Left ventricle myocardium inferior (tissue), 1 donor: ENCODE measurements at regions not wholly inside any gene's neighbourhood (a gene's known extent, or its start where the extent isn't known, plus 50 kb on each side); places are given as distances from the start of the nearest gene placed in this dataset.

Source experiments
- DNase-seq: peaks from one replicate; pipeline ENCODE4 v3.0.0-alpha.2; 2020
- H3K27ac ChIP-seq: fragments of 200-600 bp; replicated peaks from 2 replicates; pipeline ENCODE4 v1.8.0; 2021
- H3K27me3 ChIP-seq: fragments of 200-600 bp; 2 replicates; pipeline ENCODE4 v1.8.0; 2021; ENCODE audit warnings: low read depth
- H3K36me3 ChIP-seq: fragments of 200-600 bp; 2 replicates; pipeline ENCODE4 v1.8.0; 2021
- H3K4me1 ChIP-seq: fragments of 200-600 bp; 2 replicates; pipeline ENCODE4 v1.8.0; 2021
- H3K4me3 ChIP-seq: fragments of 200-600 bp; 2 replicates; pipeline ENCODE4 v1.8.0; 2021; ENCODE audit warnings: mild to moderate bottlenecking, moderate library complexity
- H3K9me3 ChIP-seq: fragments of 200-600 bp; replicated peaks from 2 replicates; pipeline ENCODE4 v1.8.0; 2021
- intact Hi-C: fragments of 100-400 bp; cut with micrococcal nuclease; formaldehyde crosslinking; loops from one replicate; pipeline ENCODE4 v1.11.0; 2022
- TF ChIP-seq, protein P1 (sequence below): fragments of 200-600 bp; IDR thresholded peaks from 2 replicates; pipeline ENCODE4 v1.8.0; 2021; ENCODE audit warnings: antibody characterized with exemption, mild to moderate bottlenecking, borderline replicate concordance
- donor health status: DM: no; HTN: yes; CAD: no; lungs with severe emphysema.

DNA sequence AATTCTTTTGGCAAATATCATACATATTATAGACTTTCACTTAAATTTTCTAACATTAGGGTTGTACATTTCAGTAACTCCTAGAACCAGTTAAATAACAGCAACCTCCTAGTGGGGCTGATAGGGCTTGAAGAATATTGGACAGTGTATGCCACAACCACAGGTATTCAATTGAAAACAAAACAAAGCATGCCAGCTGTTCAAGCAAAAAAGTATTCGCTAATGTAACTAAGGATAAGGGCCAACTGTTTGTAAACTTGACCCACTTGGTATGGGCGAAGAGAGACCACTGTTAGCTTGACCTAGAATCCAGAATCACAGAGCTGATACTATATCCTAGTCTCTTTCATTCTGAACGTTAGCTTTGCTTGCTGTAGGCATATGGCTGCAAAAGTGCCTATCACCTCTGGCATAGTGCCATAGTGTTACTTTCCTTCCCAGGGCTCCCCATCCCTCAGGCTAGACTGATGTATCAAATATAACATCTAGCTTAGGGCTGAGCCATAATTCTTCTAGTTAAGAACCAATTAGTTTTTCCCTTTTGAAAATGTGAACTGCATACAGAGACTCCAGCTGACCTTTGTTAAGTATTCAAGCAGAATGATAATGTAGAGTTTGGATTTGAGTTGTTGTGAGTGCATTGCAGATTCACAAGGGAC, 458.8 kb upstream of the NRXN1 start:
- TF ChIP-seq, protein P1, sequence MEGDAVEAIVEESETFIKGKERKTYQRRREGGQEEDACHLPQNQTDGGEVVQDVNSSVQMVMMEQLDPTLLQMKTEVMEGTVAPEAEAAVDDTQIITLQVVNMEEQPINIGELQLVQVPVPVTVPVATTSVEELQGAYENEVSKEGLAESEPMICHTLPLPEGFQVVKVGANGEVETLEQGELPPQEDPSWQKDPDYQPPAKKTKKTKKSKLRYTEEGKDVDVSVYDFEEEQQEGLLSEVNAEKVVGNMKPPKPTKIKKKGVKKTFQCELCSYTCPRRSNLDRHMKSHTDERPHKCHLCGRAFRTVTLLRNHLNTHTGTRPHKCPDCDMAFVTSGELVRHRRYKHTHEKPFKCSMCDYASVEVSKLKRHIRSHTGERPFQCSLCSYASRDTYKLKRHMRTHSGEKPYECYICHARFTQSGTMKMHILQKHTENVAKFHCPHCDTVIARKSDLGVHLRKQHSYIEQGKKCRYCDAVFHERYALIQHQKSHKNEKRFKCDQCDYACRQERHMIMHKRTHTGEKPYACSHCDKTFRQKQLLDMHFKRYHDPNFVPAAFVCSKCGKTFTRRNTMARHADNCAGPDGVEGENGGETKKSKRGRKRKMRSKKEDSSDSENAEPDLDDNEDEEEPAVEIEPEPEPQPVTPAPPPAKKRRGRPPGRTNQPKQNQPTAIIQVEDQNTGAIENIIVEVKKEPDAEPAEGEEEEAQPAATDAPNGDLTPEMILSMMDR = no peak
- Histone ChIP-seq H3K27ac (no peak overlapping the region), H3K4me3 (no peak overlapping the region), H3K36me3 (no peaks in the 10 kb centered on the region), H3K27me3 (no peaks in the 10 kb centered on the region), H3K9me3 (no peaks in the 10 kb centered on the region), H3K4me1 (no peaks in the 10 kb centered on the region)
- intact Hi-C loops = no loop called here
- DNase-seq = no peak

DNA sequence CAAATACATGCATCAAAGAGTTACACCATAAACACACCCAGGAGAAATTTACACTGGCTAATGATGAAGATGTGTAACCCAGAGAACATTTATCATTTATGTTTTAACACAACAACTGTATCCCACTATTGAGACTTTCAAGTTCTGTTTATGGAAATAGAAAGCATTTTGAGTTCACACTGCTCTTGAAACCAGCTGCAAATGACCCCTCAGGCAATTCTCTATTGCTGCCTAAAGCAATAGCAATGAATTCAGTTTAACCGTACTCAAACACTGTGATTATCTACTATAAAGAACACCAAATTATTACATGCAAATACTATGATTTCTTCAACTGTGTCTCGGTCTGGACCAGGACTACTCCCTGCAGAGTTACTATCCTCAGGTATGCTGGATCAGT, 452.7 kb upstream of the NRXN1 start:
- H3K36me3 ChIP-seq = no peaks in the 10 kb centered on the region
- no peaks in the 10 kb centered on the region for H3K4me1 ChIP-seq
- DNase-seq = no peak
- intact Hi-C loops = no loop called here
- no peaks in the 10 kb centered on the region for H3K27me3 ChIP-seq
- no peaks in the 10 kb centered on the region for H3K9me3 ChIP-seq
- H3K27ac ChIP-seq = no peak overlapping the region
- TF ChIP-seq, protein P1 = no peak
- H3K4me3 ChIP-seq = no peak overlapping the region

DNA sequence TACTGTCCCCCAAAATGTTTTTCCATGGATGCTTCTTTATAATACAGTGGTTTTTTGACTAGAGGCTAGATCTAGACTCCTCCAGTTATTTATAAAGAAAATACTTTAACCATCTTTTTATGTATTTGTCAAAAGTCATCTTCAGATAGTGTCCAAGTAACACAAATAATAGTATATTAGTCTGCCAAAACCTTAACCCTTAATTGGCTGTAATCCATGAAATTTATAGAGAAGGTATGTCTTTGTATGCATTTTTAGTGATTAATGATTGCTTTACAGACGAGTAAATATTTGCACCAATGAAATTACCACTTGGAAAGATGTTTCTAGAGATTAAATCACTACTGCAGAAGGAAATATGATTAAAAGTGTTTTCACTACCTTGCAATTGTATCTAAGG, 451.8 kb upstream of the NRXN1 start:
- TF ChIP-seq, protein P1 = no peak
- no peaks in the 10 kb centered on the region for H3K36me3 ChIP-seq
- H3K4me1 ChIP-seq = no peaks in the 10 kb centered on the region
- no peak overlapping the region for H3K4me3 ChIP-seq
- no peak overlapping the region for H3K27ac ChIP-seq
- H3K27me3 ChIP-seq = no peaks in the 10 kb centered on the region
- no peak for DNase-seq
- intact Hi-C loops = no loop called here
- H3K9me3 ChIP-seq = no peaks in the 10 kb centered on the region

DNA sequence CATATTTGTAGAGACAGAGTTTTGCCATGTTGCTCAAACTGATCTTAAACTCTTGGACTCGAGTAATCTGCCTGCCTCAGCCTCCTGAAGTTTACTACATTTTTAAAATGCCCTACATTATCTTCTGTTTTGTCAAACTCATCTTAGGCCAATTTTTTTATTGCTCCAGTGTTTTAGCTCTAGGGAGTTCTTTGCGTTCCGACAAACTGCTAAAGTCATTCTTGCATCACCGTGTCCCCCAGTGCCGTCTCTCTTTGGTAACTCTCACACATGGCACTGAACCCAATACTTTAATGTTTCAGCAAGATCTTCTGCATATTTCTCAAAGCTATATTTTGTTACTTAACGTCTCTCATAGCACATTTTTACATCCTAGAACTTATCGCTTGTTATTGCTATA, 440.9 kb upstream of the NRXN1 start:
- TF ChIP-seq, protein P1 = no peak
- Histone ChIP-seq H3K4me1 (no peaks in the 10 kb centered on the region), H3K27ac (no peak overlapping the region), H3K4me3 (no peak overlapping the region), H3K9me3 (no peaks in the 10 kb centered on the region), H3K36me3 (no peaks in the 10 kb centered on the region), H3K27me3 (no peaks in the 10 kb centered on the region)
- intact Hi-C loops = no loop called here
- DNase-seq = no peak

DNA sequence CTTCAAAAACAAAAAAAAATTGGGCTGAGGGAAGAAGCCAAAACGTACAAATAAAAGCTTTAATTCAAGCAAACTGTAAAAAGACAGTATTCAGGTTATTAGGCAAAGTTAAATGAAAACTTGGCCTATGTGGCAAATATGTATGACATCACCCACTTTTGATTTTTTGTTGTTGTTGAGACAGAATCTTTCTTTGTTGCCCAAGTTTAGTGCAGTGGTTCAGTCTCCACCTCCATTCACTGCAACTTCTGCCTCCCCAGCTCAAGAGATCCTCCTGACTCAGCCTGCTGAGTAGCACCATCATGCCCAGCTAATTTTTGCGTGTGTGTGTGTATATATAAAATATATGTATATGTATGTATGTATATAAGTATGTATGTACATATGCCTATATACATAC, 440.4 kb upstream of the NRXN1 start:
- no peaks in the 10 kb centered on the region for H3K27me3 ChIP-seq
- no peak overlapping the region for H3K4me3 ChIP-seq
- no peak for DNase-seq
- no peaks in the 10 kb centered on the region for H3K36me3 ChIP-seq
- no peaks in the 10 kb centered on the region for H3K9me3 ChIP-seq
- intact Hi-C loops = no loop called here
- TF ChIP-seq, protein P1 = no peak
- H3K4me1 ChIP-seq = no peaks in the 10 kb centered on the region
- no peak overlapping the region for H3K27ac ChIP-seq

DNA sequence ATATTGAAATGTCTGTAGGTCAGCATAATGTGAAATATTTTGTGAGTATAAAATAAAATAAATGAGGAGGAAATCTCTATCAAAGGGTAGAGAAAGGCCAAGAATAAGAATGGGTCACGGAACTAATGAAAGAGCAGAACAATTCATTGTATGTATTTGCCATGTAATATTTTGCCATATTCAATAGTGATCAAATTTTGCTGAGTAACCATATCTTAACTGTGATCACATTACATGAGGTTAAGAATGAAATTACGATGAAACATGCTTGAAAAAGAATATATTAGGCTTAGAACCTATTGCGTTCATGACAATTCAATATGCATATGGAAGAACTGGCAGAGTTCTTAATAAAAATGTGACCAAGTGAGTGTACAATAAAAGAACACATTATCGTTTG, 437.2 kb upstream of the NRXN1 start:
- Histone ChIP-seq H3K27ac (no peak overlapping the region), H3K4me1 (no peaks in the 10 kb centered on the region), H3K27me3 (no peaks in the 10 kb centered on the region), H3K9me3 (no peaks in the 10 kb centered on the region), H3K36me3 (no peaks in the 10 kb centered on the region), H3K4me3 (no peak overlapping the region)
- intact Hi-C loops = no loop called here
- DNase-seq = no peak
- TF ChIP-seq, protein P1 = no peak
